AG20443 (cell line): ENCODE measurements at regions not wholly inside any gene's neighbourhood (a gene's known extent, or its start where the extent isn't known, plus 50 kb on each side); places are given as distances from the start of the nearest gene placed in this dataset.
"Not testable (repeated sequence)": the region's sequence is repeated elsewhere in the genome, so short reads cannot be mapped to it uniquely, and the experiment has no call there.

Experiments
- DNase-seq: peaks from one replicate; pipeline ENCODE4 v3.0.0; 2012; ENCODE audit warnings: low spot score, mixed read lengths

DNA sequence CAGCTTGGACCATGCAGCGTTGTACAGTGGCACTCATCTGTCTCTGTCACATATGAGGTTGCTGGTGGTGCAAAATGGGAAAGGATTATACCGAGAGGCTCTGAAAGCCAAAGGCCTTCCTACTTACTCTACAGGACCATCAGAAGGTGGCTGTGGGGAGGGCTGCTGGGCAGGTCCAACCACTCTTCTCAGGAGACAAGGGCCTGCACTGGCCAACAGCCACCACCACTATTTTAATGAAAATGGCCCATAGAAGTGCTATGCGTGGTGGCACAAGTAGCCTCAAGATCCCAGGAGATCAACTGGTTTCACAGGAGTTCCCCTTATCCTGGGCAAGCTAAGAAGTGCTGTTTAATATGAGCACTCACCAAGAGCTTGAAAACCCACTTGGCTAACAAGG is 52.3 kb downstream of the MRPL57 start:
- no peak for DNase-seq

- no peak for DNase-seq
Measured at GRCh38 chr13:21229241-21230024, 53.0 kb downstream of the MRPL57 start.

GRCh38 chr13:21230516-21230915 is 54.1 kb downstream of the MRPL57 start:
- DNase-seq: no peak

DNA sequence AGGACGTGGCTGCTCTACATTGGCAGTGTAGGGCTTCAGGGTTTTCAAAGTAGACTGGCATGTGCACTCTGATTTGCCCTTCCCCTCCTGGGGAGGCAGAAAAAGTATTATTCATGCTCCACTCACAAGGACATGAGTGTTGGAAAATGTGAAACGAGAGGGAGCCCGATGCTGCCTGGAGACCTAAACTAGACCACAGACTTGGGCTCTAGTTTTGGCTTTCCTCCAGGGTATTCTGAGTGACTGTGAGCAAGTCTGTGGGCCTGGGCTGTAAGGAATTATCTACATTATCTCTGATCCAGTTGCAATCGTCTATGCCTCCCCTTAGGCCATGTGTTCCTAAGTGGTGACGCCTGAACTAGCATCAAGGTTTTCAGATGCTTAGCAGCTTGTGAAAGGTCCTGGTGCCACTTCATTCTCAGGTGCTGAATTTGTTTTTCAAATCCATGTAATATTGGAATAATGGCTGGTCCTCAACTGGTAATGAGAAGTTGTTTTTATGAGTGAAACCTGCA is 55.0 kb downstream of the MRPL57 start:
- DNase-seq: no peak

GRCh38 chr13:21232196-21232595 is 55.7 kb downstream of the MRPL57 start:
- DNase-seq: peak; percentile 64

DNA sequence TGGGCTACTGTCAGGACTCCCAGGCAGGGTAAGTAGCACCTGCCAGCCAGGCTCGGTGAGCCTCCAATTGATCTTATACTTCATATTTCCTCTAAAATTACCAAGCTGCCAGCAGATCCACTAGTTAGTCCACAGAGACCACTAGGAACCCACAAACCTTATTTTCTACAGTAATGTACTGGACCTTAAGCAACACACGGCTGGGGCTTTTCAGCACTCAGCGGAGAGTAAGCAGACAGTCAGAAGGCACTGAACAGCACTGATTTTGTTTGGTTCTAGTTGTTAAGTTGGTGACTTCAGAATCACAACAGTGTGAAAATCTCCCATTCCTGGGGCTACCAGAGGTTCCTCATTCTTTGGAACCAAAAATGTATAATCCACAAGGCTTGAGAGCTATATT is 56.1 kb downstream of the MRPL57 start:
- peak; percentile 13 for DNase-seq

DNA sequence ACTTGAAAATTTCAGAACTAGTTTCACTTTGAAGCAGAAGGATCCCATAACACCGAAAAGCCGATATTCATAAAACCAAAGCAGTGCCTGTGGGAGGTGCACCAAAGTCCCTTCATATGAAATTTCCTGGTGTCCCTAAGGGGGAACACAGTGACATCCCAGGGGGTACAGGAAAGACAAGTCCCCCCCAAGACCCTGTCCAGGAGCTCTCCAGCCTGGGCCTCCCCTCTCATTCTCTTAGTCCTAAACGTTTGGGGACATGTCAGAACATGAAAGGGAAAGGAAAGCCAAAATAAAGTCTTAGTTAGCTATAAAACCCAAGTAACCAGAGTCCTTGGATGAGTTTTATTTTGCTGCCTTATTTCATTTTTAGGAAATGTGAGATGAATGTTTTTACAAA is 56.6 kb downstream of the MRPL57 start:
- DNase-seq: peak; percentile 15

DNA sequence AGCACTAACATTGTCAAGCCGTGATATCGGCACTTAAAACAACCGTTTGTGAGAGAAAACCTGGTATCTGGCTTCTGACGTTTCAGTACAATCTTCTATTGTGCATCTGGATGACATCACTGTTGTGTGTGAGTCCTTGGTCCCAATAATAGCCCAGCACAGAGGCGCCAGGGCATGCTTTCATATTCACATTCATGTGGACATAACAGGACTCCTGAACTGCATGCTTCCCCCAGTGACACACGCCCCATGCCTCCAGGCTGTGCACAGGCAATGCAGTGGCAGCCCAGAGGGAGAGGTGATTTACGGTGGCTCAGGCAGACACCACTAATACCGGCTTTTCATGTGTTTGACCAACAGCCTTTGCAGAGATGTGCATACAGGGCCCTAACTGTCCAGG is 58.1 kb downstream of the MRPL57 start:
- DNase-seq: peak; percentile 56

- DNase-seq: no peak
Measured at GRCh38 chr13:21235174-21235573, 58.7 kb downstream of the MRPL57 start.

- no peak for DNase-seq
Measured at GRCh38 chr13:21237081-21237480, 60.6 kb downstream of the MRPL57 start.

DNA sequence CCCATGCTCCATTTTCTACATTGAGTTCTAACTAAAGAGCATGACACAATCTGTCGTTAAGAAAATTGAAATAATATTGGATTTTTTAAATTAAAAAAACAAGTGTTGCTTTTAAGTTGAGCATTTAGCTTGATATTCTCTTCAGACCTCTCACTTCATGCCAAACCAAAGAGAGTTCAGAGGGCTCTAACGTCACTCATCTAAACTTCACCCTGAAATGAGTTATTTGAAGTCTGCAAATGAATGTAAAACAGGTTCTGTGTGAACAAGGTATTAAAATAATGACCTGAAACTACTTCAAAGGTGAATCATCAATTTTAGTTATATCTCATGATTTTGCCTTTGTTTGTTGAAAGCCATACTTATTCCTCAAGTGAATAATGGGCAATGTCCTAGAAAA is 61.8 kb downstream of the MRPL57 start:
- no peak for DNase-seq

DNA sequence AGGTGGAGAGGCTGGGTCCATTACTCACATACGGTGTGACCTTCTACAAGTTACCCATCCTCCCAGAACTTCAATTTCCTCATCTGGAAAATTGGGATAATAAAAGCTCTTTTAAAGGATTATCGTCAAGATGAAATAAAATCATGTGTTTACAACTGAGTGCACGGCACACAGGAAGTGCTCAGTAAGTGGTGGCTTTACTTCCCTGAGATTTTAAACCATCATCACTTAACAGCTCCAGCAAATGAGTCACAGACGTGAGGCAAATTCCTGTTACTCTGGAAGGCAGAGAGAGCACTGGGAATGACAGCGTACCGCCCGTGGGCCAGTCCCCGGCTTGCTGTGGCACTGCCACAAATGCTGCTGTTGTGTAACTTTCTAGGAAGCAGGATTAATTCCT is 64.1 kb downstream of the MRPL57 start:
- peak; percentile 66 for DNase-seq

DNA sequence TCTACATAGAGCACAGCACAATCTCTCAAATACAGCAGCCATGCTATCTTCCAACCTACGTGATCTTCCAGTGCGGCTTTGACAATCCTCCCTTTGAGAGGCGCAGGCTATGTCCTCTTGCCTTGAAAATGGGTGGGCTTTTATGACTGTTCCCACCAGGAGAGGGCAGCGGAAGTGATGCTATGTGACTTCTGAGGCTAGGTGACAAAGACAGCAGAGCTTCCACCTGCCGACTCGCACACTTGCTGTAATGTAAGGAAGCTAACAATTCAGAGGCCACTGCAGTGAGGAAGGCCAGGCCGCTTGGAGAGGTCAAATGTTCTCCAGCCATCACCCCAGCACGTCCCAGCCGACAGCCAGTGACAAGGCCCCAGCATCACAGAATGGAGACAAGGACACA is 65.8 kb downstream of the MRPL57 start:
- no peak for DNase-seq

DNA sequence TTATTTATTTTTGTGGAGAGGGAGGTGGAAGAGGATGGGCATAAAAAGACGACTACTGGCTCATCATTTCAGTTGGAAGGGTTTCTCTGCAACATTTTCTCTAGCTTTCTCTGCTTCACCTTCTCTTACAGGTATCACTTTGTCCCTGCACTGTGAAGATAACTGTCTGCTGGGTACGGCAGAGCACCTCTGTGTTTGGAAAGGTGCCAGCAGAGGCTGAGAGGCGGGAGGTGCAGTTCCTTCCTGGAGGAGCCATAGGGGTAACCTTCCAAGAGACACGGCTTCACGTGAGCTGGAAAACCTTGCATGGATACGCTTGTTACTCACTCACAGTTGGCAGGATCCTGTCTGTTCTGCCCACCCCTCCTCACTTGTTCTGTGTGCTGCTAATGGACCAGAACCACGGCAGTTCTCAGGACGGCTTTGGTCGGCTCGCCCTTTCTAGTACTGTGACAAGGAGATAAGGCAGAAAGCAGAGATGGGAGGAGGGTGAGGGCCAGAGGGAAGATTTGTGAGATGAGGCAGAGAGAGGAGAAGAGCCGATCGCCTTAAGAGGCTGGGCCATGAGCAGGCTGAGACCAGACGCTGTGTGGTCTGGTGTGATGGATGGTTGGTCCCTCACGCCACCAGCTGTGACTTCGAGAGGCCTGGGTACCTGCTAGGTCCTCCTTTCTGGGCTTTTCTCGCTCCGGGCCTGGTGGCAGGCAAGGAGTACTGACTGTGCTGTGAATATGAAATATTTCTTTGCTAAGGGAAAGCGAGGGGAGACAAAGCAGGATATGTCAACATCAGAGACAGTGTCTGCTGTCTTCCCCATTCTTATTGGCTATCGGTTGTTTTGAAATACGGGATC is 66.8 kb downstream of the MRPL57 start:
- DNase-seq: no peak

DNA sequence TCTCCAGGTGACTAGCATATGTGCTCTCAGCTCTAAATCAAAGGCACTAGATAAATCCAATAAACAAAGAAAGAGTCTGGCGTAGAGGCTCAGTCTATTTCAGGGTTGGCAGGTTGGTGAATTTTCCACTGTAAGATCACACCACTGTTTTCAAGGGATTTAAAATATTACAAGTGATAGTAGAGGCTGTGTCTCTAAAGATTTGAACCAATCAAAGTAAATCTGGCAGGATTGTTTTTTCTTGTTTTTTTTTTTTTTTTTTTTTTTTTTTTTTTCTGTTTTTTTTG is 67.4 kb downstream of the MRPL57 start:
- not testable (repeated sequence) for DNase-seq

DNA sequence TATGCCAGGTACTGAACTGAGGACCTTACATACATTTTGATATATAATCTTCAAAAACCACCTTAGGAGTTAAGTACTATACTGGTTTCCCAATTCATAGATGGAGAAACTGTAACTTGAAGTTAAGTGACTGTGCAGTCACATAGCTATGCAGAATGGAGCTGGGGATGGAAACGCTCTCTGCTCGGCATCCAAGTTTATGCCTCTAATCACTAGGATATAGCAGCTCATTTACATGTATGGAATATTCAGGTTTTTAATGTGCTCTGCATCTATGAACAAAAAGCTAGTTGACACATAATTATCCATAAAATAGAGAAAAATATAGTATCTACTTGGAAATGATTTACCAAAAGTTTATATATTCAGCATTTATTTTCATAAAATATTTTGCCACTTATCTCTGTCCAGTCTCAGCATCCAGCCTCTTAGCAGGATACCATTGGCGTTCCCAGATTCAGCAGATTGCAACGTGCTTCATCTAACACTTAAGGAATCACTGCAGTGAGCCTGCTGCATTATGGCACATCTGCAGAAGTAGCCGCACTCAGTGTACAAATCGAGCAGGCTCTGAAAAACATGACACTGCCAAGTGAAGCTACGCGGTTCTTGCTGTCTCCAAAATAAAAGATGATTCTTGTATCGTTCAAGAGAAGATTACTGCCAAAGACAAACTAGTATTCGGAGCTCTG is 70.4 kb downstream of the MRPL57 start:
- no peak for DNase-seq

- no peak for DNase-seq
Measured at GRCh38 chr13:21256351-21256761, 79.9 kb downstream of the MRPL57 start.

- DNase-seq: no peak
Measured at GRCh38 chr13:21256891-21257290, 80.4 kb downstream of the MRPL57 start.

DNA sequence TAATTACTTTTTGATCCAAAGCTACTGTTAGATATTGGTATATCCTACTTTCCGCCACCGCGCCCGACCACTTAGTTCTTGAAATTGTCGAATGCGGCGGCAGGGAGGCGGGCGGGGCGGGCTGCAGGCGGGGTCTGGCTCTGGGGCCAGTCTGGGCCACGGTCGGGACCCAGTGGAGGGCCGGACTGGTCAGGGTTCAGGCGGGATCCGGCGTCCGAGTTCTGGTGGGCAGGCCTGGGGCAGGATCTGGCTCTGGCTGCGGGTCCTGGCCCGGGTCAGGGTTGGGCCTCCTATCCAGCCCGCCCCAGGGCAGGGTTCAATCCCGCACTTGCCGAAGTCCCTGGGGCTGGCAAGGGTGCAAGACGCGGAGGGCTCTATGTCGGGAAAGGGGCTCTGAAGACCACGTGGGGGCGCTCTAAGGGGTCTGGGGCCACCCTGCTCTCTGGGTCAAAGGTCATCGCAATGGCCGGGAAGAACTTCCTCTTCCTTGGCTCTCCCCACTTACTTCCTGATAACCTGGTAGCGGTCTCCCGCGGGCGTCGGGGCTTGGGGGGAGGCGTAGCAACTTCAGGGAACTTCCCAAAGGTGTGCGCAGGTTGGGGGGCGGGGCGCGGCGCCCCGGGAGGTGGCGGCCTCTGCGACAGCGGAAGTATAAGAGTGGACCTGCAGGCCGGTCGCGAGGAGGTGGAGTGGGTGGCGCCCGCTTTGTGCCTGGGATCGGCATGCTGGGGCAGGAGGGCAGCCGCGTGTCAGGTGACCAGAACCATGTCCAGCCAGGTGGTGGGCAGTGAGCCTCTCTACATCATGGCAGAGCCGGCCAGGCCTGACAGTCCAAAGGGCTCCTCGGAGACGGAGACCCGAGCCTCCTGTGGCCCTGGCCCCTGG is 83.4 kb downstream of the MRPL57 start:
- DNase-seq: no peak

DNA sequence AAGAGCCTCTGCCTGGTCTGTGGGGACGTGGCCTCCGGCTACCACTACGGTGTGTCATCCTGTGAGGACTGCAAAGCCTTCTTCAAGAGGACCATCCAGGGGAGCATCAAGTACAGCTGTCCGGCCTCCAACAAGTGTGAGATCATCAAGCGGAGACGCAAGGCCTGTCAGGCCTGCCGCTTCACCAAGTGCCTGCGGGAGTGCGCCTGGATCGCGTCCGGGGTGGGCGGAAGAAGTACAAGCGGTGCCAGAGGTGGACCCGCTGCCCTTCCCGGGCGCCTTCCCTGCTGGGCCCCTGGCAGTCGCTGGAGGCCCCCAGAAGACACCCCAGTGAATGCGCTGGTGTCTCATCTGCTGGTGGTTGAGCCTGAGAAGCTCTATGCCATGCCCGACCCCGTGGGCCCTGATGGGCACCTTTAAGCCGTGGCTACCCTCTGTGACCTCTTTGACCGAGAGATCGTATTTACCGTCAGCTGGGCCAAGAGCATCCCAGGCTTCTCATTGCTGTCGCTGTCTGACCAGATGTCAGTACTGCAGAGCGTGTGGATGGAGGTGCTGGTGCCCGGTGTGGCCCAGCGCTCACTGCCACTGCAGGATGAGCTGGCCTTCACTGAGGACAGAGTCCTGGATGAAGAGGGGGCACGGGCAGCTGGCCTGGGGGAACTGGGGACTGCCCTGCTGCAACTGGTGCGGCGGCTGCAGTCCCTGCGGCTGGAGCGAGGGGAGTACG is 84.3 kb downstream of the MRPL57 start:
- not testable (repeated sequence) for DNase-seq
